Body of pancreas (tissue), 4 donors: ENCODE measurements at regions not wholly inside any gene's neighbourhood (a gene's known extent, or its start where the extent isn't known, plus 50 kb on each side); places are given as distances from the start of the nearest gene placed in this dataset.

Experiments used
- ATAC-seq: fragments of 150-250 bp; one replicate; pipeline ENCODE4 v1.9.1; 2016
- DNase-seq, 4 donors: peaks; one replicate each; pipeline ENCODE4 v3.0.0-alpha.2; 2019
- H3K27ac ChIP-seq, 4 donors: fragments of 200-600 bp; sonication (generic); 1 replicate in 3 of 4; 2 replicates in 1 of 4; pipeline versions ENCODE4 v1.5.1 to v1.6.1; 2016 to 2019; ENCODE audit warnings: mild to moderate bottlenecking in 1 of 4, mixed read lengths in 1 of 4, moderate library complexity in 1 of 4
- H3K27me3 ChIP-seq, 2 donors: fragments of 200-600 bp; sonication (generic); one replicate each; pipeline ENCODE4 v1.6.0; 2016; ENCODE audit warnings: mild to moderate bottlenecking in 1 of 2
- H3K36me3 ChIP-seq, 2 donors: fragments of 200-600 bp; sonication (generic); replicated peaks in 1 of 2; 2 replicates each; pipeline ENCODE4 v1.5.1; 2016; ENCODE audit warnings: low read depth in 2 of 2; ENCODE audit not compliant: insufficient read depth in 1 of 2
- H3K4me1 ChIP-seq: fragments of 200-600 bp; sonication (generic); one replicate; pipeline ENCODE4 v1.6.0; 2016
- H3K4me3 ChIP-seq, 2 donors: fragments of 200-600 bp; sonication (generic); 1 replicate in 1 of 2; 2 replicates in 1 of 2; pipeline ENCODE4 v1.5.1; 2016 to 2019
- H3K9me3 ChIP-seq, 3 donors: fragments of 200-600 bp; sonication (generic); 1 replicate in 2 of 3; 2 replicates in 1 of 3; pipeline ENCODE4 v1.5.1; 2016
- CTCF ChIP-seq, 7 experiments: fragments of 450-650 bp in 4 of 7; fragments of 200-600 bp in 3 of 7; sonication (generic) in 3 of 7; IDR thresholded peaks; one replicate each; pipeline ENCODE4 v1.5.1; 2016 to 2019; ENCODE audit warnings: antibody characterized with exemption in 7 of 7
- POLR2A ChIP-seq, 3 donors: fragments of 450-650 bp; IDR thresholded peaks; one replicate each; pipeline ENCODE4 v1.6.1; 2016; ENCODE audit warnings: antibody characterized with exemption in 3 of 3, mild to moderate bottlenecking in 2 of 3
- WGBS, 2 donors: methylation state at CpG; one replicate each; pipeline ENCODE4 v1.1.5; 2017; 5-methylcytosine and 5-hydroxymethylcytosine counted together
- intact Hi-C: fragments of 100-400 bp; cut with DNase I; formaldehyde crosslinking; loops from one replicate; pipeline ENCODE4 v1.15.1; 2023

GRCh38 chr21:16305686-16306085 lies 575.9 kb downstream of the USP25 start:
- intact Hi-C loops, result no loop called here
- Histone ChIP-seq H3K36me3 (no peaks in the 10 kb centered on the region), H3K4me3 (no peak overlapping the region), H3K27ac (no peak overlapping the region), H3K4me1 (no peaks in the 10 kb centered on the region), H3K9me3 (no peaks in the 10 kb centered on the region), H3K27me3 (no peaks in the 10 kb centered on the region)
- 70 to 71% methylated on average over 6 of the region's 6 CpGs for WGBS, 2 donors
- TF ChIP-seq POLR2A (IDR thresholded peaks at IDR 0.05) (no peak), CTCF (IDR thresholded peaks at IDR 0.05) (no peak)
- ATAC-seq, result no peak
- DNase-seq, result no peak

DNA sequence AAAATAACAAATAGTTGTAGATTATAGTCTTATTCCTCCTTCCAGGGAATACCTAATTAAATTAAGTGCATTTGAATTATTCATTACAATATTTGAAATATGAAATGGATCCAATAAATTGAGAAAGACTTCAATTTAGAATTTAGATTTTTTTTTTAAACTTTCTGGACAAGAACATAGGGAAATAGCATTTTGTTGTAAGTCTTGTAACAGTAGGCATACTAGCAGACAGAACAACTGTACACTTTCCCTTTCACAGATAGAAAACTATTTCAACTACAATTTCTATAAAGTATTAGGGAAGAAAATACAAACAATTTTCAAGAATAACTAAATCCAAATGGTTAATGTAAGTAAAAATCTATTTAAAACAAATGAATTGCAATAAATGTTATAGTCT lies 577.5 kb downstream of the USP25 start:
- Histone ChIP-seq H3K4me3 (no peak overlapping the region), H3K27ac (no peak overlapping the region), H3K4me1 (no peaks in the 10 kb centered on the region), H3K36me3 (no peaks in the 10 kb centered on the region), H3K27me3 (no peaks in the 10 kb centered on the region), H3K9me3 (no peaks in the 10 kb centered on the region)
- no peak for TF ChIP-seq CTCF (IDR thresholded peaks at IDR 0.05)
- TF ChIP-seq POLR2A (IDR thresholded peaks at IDR 0.05), result no peak
- ATAC-seq (no peak), DNase-seq (no peak)
- intact Hi-C loops, result no loop called here

DNA sequence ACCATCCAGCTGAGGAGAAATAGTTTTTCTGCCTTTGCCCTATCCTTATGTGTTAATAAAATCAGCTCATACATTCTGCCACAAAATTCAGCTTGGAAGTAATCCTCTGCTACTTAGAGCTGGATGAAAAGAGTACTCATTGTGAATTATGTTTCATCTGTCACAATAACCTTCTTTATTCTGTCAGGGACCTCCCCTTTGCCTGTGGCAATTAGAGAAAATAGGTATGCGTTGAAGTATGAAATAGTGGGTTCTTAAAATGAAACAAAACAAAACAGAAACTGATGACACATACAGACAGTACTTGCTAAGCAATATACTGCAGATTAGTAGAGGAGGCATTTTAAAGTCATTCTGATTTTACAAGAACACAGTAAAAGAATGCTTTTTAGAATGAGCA lies 578.5 kb downstream of the USP25 start:
- intact Hi-C loops, result no loop called here

DNA sequence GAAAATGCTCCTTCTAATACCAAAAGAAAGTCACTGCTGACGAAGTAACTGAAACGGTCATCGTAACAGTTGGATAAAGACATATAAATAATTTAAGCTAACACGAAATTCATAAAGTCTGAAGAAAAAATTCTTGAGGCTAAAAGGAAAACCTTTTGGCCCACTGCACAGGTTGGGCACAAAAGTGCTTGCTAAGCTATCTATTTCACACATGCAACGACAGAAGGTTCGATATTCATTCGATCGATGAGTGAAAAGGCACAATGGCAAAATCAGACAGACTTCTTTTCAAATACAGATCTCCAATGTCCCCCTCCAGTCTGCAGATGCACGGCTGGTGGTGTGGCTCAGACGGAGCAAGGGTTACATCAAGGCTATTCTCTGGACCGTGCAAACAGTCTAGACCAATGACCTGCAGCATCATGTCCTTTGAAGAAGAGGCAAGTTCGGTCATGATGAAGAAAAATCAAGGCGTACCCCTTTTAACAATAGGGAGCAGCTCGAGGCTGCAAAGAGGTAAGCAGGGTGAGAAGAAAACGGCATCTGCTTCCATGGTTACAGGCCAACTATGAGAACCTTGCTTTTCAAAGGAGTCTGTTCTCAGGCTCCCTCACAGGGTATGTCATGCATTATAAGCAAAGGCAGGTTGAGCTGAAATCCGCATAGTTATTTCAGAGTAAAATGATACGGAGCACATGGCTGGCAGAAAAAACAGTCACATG lies 579.6 kb downstream of the USP25 start:
- 77% methylated on average over 17 of the region's 17 CpGs for WGBS, 2 donors
- H3K9me3 ChIP-seq, result no peaks in the 10 kb centered on the region
- ATAC-seq, result no peak

More for the DNA sequence above, 578.5 kb downstream of the USP25 start:
- no peak overlapping the region for H3K27ac ChIP-seq
- H3K4me1 ChIP-seq, result no peaks in the 10 kb centered on the region
- no peak overlapping the region for H3K4me3 ChIP-seq
- TF ChIP-seq POLR2A (IDR thresholded peaks at IDR 0.05), result no peak
- no peak for TF ChIP-seq CTCF (IDR thresholded peaks at IDR 0.05)
- no peaks in the 10 kb centered on the region for H3K27me3 ChIP-seq
- DNase-seq (no peak), ATAC-seq (no peak)
- H3K36me3 ChIP-seq, result no peaks in the 10 kb centered on the region
- WGBS, 2 donors, result 9 to 38% methylated on average over 1 of the region's 1 CpG
- H3K9me3 ChIP-seq, result no peaks in the 10 kb centered on the region

More for the DNA sequence above, 579.6 kb downstream of the USP25 start:
- Histone ChIP-seq H3K27ac (no peak overlapping the region), H3K4me1 (no peaks in the 10 kb centered on the region), H3K4me3 (no peak overlapping the region), H3K36me3 (no peaks in the 10 kb centered on the region), H3K27me3 (no peaks in the 10 kb centered on the region)
- TF ChIP-seq POLR2A (IDR thresholded peaks at IDR 0.05) (no peak), CTCF (IDR thresholded peaks at IDR 0.05) (no peak)
- intact Hi-C loops, result no loop called here
- DNase-seq, result no peak
